HepG2 (cell line): ENCODE measurements at regions not wholly inside any gene's neighbourhood (a gene's known extent, or its start where the extent isn't known, plus 50 kb on each side); places are given as distances from the start of the nearest gene placed in this dataset.

ENCODE experiments used
- ATAC-seq: fragments of 200-7000 bp; cut with Tn5 transposase; 3 replicates; pipeline ENCODE4 v1.9.1; 2020; ENCODE audit warnings: mild to moderate bottlenecking, moderate library complexity
- BruUV-seq: library from RNA; stranded (reverse); fragments of 400-500 nt; replicated peaks from 2 replicates; lab custom pipeline; 2021; lab: Mats Ljungman, UMichigan
- CTCF ChIA-PET: fragments of 300-600 bp; formaldehyde crosslinking; extraction: SDS; loops from one replicate; lab custom pipeline; 2021; ENCODE audit warnings: low total read pairs, inconsistent platforms, low intra/inter-chr PET ratio; lab: Yijun Ruan, JAX
- POLR2A ChIA-PET: fragments of 350-600 bp; sonication (Branson Sonifier 250); formaldehyde crosslinking; loops from one replicate; lab custom pipeline; 2020; ENCODE audit warnings: antibody characterized with exemption, inconsistent platforms; lab: Yijun Ruan, JAX
- DNase-seq: peaks from one replicate; pipeline ENCODE4 v3.0.0-alpha.2; 2015; ENCODE audit warnings: low spot score
- FAIRE-seq: peaks from 3 replicates; lab custom pipeline; 2011; peaks lifted over from hg19 to GRCh38; lab: Jason Lieb, UNC
- H2AFZ ChIP-seq: one replicate; pipeline ENCODE4 v1.6.1; 2011; ENCODE audit warnings: low read length, inconsistent platforms
- H3K27ac ChIP-seq: fragments of 300-600 bp; 3 replicates; pipeline ENCODE4 v1.8.0; 2011; ENCODE audit warnings: mixed run types, mild to moderate bottlenecking, mixed read lengths, low read length, inconsistent platforms; ENCODE audit not compliant: insufficient read depth; ENCODE audit errors: extremely low read length
- H3K27me3 ChIP-seq, 2 experiments: fragments of 200-600 bp in 1 of 2; 2 replicates in 1 of 2; 3 replicates in 1 of 2; pipeline versions ENCODE4 v1.6.0 to v1.8.0; 2011; ENCODE audit warnings: low read length in 2 of 2, mild to moderate bottlenecking in 2 of 2, moderate library complexity in 2 of 2, inconsistent platforms in 1 of 2; ENCODE audit not compliant: insufficient read depth in 2 of 2, control insufficient read depth in 1 of 2
- H3K36me3 ChIP-seq, 2 experiments: fragments of 200-600 bp in 1 of 2; replicated peaks in 1 of 2; 2 replicates in 1 of 2; 3 replicates in 1 of 2; pipeline versions ENCODE4 v1.5.1 to v1.8.0; 2011; ENCODE audit warnings: low read length in 2 of 2, inconsistent platforms in 1 of 2; ENCODE audit not compliant: insufficient read depth in 2 of 2, control insufficient read depth in 1 of 2
- H3K4me1 ChIP-seq: 2 replicates; pipeline ENCODE4 v1.5.1; 2012; ENCODE audit warnings: low read length, inconsistent platforms; ENCODE audit not compliant: insufficient read depth
- H3K4me2 ChIP-seq: 2 replicates; pipeline ENCODE4 v1.6.0; 2011; ENCODE audit warnings: low read depth, low read length, inconsistent platforms
- H3K4me3 ChIP-seq, 3 experiments: fragments of 200-600 bp in 1 of 3; sonication (generic), shearing (Covaris generic) in 1 of 3; replicated peaks in 1 of 3; 2 replicates each; pipeline ENCODE4 v1.5.1; 2011 to 2016; ENCODE audit warnings: low read length in 3 of 3, inconsistent platforms in 2 of 3, low read depth in 2 of 3, mild to moderate bottlenecking in 2 of 3, control low read depth in 1 of 3, mixed read lengths in 1 of 3; ENCODE audit not compliant: insufficient read depth in 1 of 3
- H3K79me2 ChIP-seq: one replicate; pipeline ENCODE4 v1.6.1; 2011; ENCODE audit warnings: low read length, inconsistent platforms; ENCODE audit not compliant: insufficient read depth
- H3K9ac ChIP-seq: 2 replicates; pipeline ENCODE4 v1.6.0; 2011; ENCODE audit warnings: mild to moderate bottlenecking, low read depth, low read length, inconsistent platforms; ENCODE audit not compliant: insufficient read depth
- H3K9me3 ChIP-seq: 2 replicates; pipeline ENCODE4 v1.5.1; 2012; ENCODE audit warnings: mild to moderate bottlenecking, low read length
- H4K20me1 ChIP-seq: 2 replicates; pipeline ENCODE4 v1.6.0; 2011; ENCODE audit warnings: inconsistent platforms, mild to moderate bottlenecking, low read length, moderate library complexity; ENCODE audit not compliant: insufficient read depth
- RERE ChIP-seq: IDR thresholded peaks from 2 replicates; pipeline ENCODE4 v1.6.1; 2016; ENCODE audit warnings: low read depth, missing genetic modification reagents, missing compliant biosample characterization
- ZNF281 ChIP-seq: sonication (generic); formaldehyde crosslinking; IDR thresholded peaks from 2 replicates; pipeline ENCODE4 v1.4.0; 2020; ENCODE audit warnings: missing genetic modification reagents, borderline replicate concordance
- WGBS: methylation state at CpG from one replicate; pipeline ENCODE4 v1.1.6; 2017; ENCODE audit warnings: low lambda C conversion rate; 5-methylcytosine and 5-hydroxymethylcytosine counted together
- in situ Hi-C: cut with HindIII; loops from 2 replicates; pipeline ENCODE4 v1.10.0; 2017; ENCODE audit warnings: low pct_unique_long_range_greater_than_20kb; ENCODE audit not compliant: extremely low pct_ligation_motif_present
- intact Hi-C: fragments of 100-400 bp; cut with micrococcal nuclease; formaldehyde crosslinking; loops from one replicate; pipeline ENCODE4 v1.10.0; 2022; ENCODE audit not compliant: unreplicated experiment

GRCh38 chr1:5329068-5329739, 663.0 kb downstream of the NPHP4 start:
- ATAC-seq = no peak
- Histone ChIP-seq H3K27ac (no peak overlapping the region), H3K4me2 (no peak overlapping the region), H3K79me2 (no peaks in the 10 kb centered on the region), H3K9ac (no peak overlapping the region), H3K9me3 (peaks cover 35% of the 10 kb centered on the region), H2AFZ (no peak overlapping the region), H3K27me3 (no peaks in the 10 kb centered on the region), H3K36me3 (no peaks in the 10 kb centered on the region), H3K4me1 (no peaks in the 10 kb centered on the region), H3K4me3 (no peak overlapping the region), H4K20me1 (no peaks in the 10 kb centered on the region)
- no peak for DNase-seq
- no peak for TF ChIP-seq ZNF281 (CRISPR knock-in tag)
- TF ChIP-seq RERE = no peak
- FAIRE-seq = no peak
- ChIA-PET CTCF (no interaction called here), POLR2A (no interaction called here)
- under 1% methylated on average over 6 of the region's 6 CpGs for WGBS
- in situ Hi-C loops = no loop called here
- no TSS peak for BruUV-seq
- intact Hi-C loops = no loop called here
